Stimulated activated CD4-positive, alpha-beta T cell treated with anti-CD3 and anti-CD28 coated beads, TNF-alpha, amount 100 ng/mL, for 48 hours (primary cell): ENCODE measurements at regions not wholly inside any gene's neighbourhood (a gene's known extent, or its start where the extent isn't known, plus 50 kb on each side); places are given as distances from the start of the nearest gene placed in this dataset.

Experiments used
- DNase-seq, 3 donors: peaks; one replicate each; pipeline ENCODE4 v3.0.0-alpha.2; 2020; ENCODE audit warnings: low read depth in 3 of 3

GRCh38 chr1:37274938-37275631 is 199.3 kb upstream of the ZC3H12A start:
- DNase-seq, result no peak

GRCh38 chr1:37277366-37277765 is 197.0 kb upstream of the ZC3H12A start:
- DNase-seq, result no peak

GRCh38 chr1:37281354-37281753 is 193.0 kb upstream of the ZC3H12A start:
- DNase-seq, result no peak

GRCh38 chr1:37282764-37283163 is 191.6 kb upstream of the ZC3H12A start:
- DNase-seq, result no peak

GRCh38 chr1:37284053-37284452 is 190.3 kb upstream of the ZC3H12A start:
- DNase-seq, result no peak

- DNase-seq, result no peak
Measured at GRCh38 chr1:37286881-37287280, 187.5 kb upstream of the ZC3H12A start.

- DNase-seq, result peak in 1 of 3 donors; percentile 1
Measured at GRCh38 chr1:37288900-37289299, 185.5 kb upstream of the ZC3H12A start.

- DNase-seq, result no peak
Measured at GRCh38 chr1:37290718-37291117, 183.7 kb upstream of the ZC3H12A start.

- DNase-seq, result no peak
Measured at GRCh38 chr1:37292789-37293188, 181.6 kb upstream of the ZC3H12A start.

GRCh38 chr1:37294096-37294495 is 180.3 kb upstream of the ZC3H12A start:
- DNase-seq, result no peak

GRCh38 chr1:37294529-37294928 is 179.9 kb upstream of the ZC3H12A start:
- DNase-seq, result no peak

GRCh38 chr1:37298769-37299168 is 175.6 kb upstream of the ZC3H12A start:
- no peak for DNase-seq

- no peak for DNase-seq
Measured at GRCh38 chr1:37299216-37299615, 175.2 kb upstream of the ZC3H12A start.

- DNase-seq, result no peak
Measured at GRCh38 chr1:37303884-37304574, 170.4 kb upstream of the ZC3H12A start.

- DNase-seq, result no peak
Measured at GRCh38 chr1:37305108-37305507, 169.3 kb upstream of the ZC3H12A start.

- no peak for DNase-seq
Measured at GRCh38 chr1:37305841-37306240, 168.5 kb upstream of the ZC3H12A start.

- DNase-seq, result no peak
Measured at GRCh38 chr1:37306461-37306860, 167.9 kb upstream of the ZC3H12A start.

- DNase-seq, result no peak
Measured at GRCh38 chr1:37306871-37307270, 167.5 kb upstream of the ZC3H12A start.

- no peak for DNase-seq
Measured at GRCh38 chr1:37308031-37308960, 166.1 kb upstream of the ZC3H12A start.

- no peak for DNase-seq
Measured at GRCh38 chr1:37309574-37309973, 164.8 kb upstream of the ZC3H12A start.

GRCh38 chr1:37310064-37310463 is 164.3 kb upstream of the ZC3H12A start:
- DNase-seq, result no peak

- no peak for DNase-seq
Measured at GRCh38 chr1:37315371-37315846, 159.0 kb upstream of the ZC3H12A start.
